Jurkat, Clone E6-1 (cell line): ENCODE measurements at regions not wholly inside any gene's neighbourhood (a gene's known extent, or its start where the extent isn't known, plus 50 kb on each side); places are given as distances from the start of the nearest gene placed in this dataset.

Source experiments
- DNase-seq: peaks from one replicate; pipeline ENCODE4 v3.0.0-alpha.2; 2011; ENCODE audit warnings: low read depth, low spot score
- H3K4me3 ChIP-seq: 2 replicates; pipeline ENCODE4 v1.5.1; 2011; ENCODE audit warnings: mild to moderate bottlenecking, low read length, control low read depth, moderate library complexity

- DNase-seq: no peak
- H3K4me3 ChIP-seq: no peak overlapping the region
These were observed 247.7 kb upstream of the RFX3 start for GRCh38 chr9:3773362-3774060.

GRCh38 chr9:3769646-3770045 is 243.8 kb upstream of the RFX3 start:
- DNase-seq: no peak
- no peak overlapping the region for H3K4me3 ChIP-seq

- no peak for DNase-seq
These were observed 243.1 kb upstream of the RFX3 start for GRCh38 chr9:3768712-3769457.

GRCh38 chr9:3768286-3768685 is 242.5 kb upstream of the RFX3 start:
- DNase-seq: no peak
- no peak overlapping the region for H3K4me3 ChIP-seq

More at GRCh38 chr9:3768712-3769457, 243.1 kb upstream of the RFX3 start:
- no peak overlapping the region for H3K4me3 ChIP-seq

- H3K4me3 ChIP-seq: no peak overlapping the region
- no peak for DNase-seq
These were observed 236.3 kb upstream of the RFX3 start for GRCh38 chr9:3762076-3762475.

GRCh38 chr9:3760031-3760430 is 234.2 kb upstream of the RFX3 start:
- no peak for DNase-seq
- no peak overlapping the region for H3K4me3 ChIP-seq

GRCh38 chr9:3758816-3759576 is 233.2 kb upstream of the RFX3 start:
- H3K4me3 ChIP-seq: no peak overlapping the region
- DNase-seq: peak; percentile 20

- DNase-seq: no peak
- no peak overlapping the region for H3K4me3 ChIP-seq
These were observed 230.3 kb upstream of the RFX3 start for GRCh38 chr9:3756071-3756470.

- DNase-seq: no peak
- no peak overlapping the region for H3K4me3 ChIP-seq
These were observed 225.4 kb upstream of the RFX3 start for GRCh38 chr9:3751125-3751758.

- no peak overlapping the region for H3K4me3 ChIP-seq
- DNase-seq: no peak
These were observed 224.5 kb upstream of the RFX3 start for GRCh38 chr9:3750321-3750720.

GRCh38 chr9:3746296-3747275 is 220.8 kb upstream of the RFX3 start:
- no peak overlapping the region for H3K4me3 ChIP-seq
- no peak for DNase-seq

- DNase-seq: no peak
- H3K4me3 ChIP-seq: no peak overlapping the region
These were observed 218.2 kb upstream of the RFX3 start for GRCh38 chr9:3743901-3744413.

- H3K4me3 ChIP-seq: no peak overlapping the region
- no peak for DNase-seq
These were observed 216.8 kb upstream of the RFX3 start for GRCh38 chr9:3742586-3742985.

GRCh38 chr9:3741729-3742128 is 215.9 kb upstream of the RFX3 start:
- DNase-seq: no peak

GRCh38 chr9:3740690-3741419 is 215.1 kb upstream of the RFX3 start:
- H3K4me3 ChIP-seq: no peak overlapping the region
- DNase-seq: no peak

More at GRCh38 chr9:3741729-3742128, 215.9 kb upstream of the RFX3 start:
- H3K4me3 ChIP-seq: no peak overlapping the region

GRCh38 chr9:3736161-3736560 is 210.4 kb upstream of the RFX3 start:
- H3K4me3 ChIP-seq: no peak overlapping the region
- no peak for DNase-seq

GRCh38 chr9:3735251-3735650 is 209.4 kb upstream of the RFX3 start:
- DNase-seq: no peak
- no peak overlapping the region for H3K4me3 ChIP-seq
